ENCODE measurements at regions not wholly inside any gene's neighbourhood (a gene's known extent, or its start where the extent isn't known, plus 50 kb on each side); places are given as distances from the start of the nearest gene placed in this dataset.

- no peak overlapping the region for H3K4me3 ChIP-seq
- DNase-seq: no peak
- TF ChIP-seq, protein P1, sequence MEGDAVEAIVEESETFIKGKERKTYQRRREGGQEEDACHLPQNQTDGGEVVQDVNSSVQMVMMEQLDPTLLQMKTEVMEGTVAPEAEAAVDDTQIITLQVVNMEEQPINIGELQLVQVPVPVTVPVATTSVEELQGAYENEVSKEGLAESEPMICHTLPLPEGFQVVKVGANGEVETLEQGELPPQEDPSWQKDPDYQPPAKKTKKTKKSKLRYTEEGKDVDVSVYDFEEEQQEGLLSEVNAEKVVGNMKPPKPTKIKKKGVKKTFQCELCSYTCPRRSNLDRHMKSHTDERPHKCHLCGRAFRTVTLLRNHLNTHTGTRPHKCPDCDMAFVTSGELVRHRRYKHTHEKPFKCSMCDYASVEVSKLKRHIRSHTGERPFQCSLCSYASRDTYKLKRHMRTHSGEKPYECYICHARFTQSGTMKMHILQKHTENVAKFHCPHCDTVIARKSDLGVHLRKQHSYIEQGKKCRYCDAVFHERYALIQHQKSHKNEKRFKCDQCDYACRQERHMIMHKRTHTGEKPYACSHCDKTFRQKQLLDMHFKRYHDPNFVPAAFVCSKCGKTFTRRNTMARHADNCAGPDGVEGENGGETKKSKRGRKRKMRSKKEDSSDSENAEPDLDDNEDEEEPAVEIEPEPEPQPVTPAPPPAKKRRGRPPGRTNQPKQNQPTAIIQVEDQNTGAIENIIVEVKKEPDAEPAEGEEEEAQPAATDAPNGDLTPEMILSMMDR (IDR thresholded peaks at IDR 0.05): no peak
- TF ChIP-seq POLR2A (IDR thresholded peaks at IDR 0.05): no peak
- intact Hi-C loops (cut with DNase I): loop anchor here in 1 of 10 donors (5.0 kb wide), 1 partner anchor 666 kb away; no protein-coding TSS in a partner anchor
- H3K27me3 ChIP-seq: no peaks in the 10 kb centered on the region
- H3K27ac ChIP-seq: no peak overlapping the region
- no peak for ATAC-seq
- no peaks in the 10 kb centered on the region for H3K9me3 ChIP-seq
- no peaks in the 10 kb centered on the region for H3K36me3 ChIP-seq
- H3K4me1 ChIP-seq: peaks cover 0 to 20% (median 0%) of the 10 kb centered on the region in 12 donors
Measured at GRCh38 chr10:62491597-62491996, 117.4 kb downstream of the ZNF365 start.

- no peak for DNase-seq
- no peaks in the 10 kb centered on the region for H3K9me3 ChIP-seq
- 58 to 62% (median 59%) methylated on average over 5 of the region's 5 CpGs for WGBS, 4 donors
- ATAC-seq: peak in 3 of 4 donors; percentile 28 to 68 (median 43)
- no peaks in the 10 kb centered on the region for H3K36me3 ChIP-seq
- H3K4me3 ChIP-seq: no peak overlapping the region
- no peak for TF ChIP-seq POLR2A (IDR thresholded peaks at IDR 0.05)
- TF ChIP-seq, protein P1 (IDR thresholded peaks at IDR 0.05): peak; percentile 12 to 48 (median 36)
- intact Hi-C loops (cut with DNase I): loop anchor here in 1 of 10 donors (5.0 kb wide), 1 partner anchor 665 kb away; no protein-coding TSS in a partner anchor
- peaks cover 0 to 5% (median 0%) of the 10 kb centered on the region in 9 donors for H3K27me3 ChIP-seq
- H3K27ac ChIP-seq: peak overlapping the region in 2 of 12 donors; percentile 28 to 56
- peaks cover 0 to 20% (median 0%) of the 10 kb centered on the region in 12 donors for H3K4me1 ChIP-seq
Measured at GRCh38 chr10:62492012-62492869, 118.1 kb downstream of the ZNF365 start.

DNA sequence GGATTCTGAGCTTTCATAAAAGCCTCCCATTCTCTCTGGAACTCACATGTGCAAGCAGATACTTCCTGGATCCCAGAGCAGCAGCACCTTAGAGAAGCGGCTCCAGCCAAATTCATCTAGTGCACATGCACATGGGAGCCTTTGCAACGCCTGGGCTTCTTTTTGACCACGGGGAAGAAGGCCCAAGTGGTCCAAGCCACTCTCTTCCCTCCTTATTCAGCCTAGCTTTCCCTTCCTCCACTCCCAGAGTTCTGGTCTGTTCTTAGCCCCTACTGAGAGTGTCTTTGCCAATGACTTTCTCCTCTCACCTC is 118.7 kb downstream of the ZNF365 start:
- Histone ChIP-seq H3K4me1 (peaks cover 0 to 20% (median 0%) of the 10 kb centered on the region in 12 donors), H3K36me3 (no peaks in the 10 kb centered on the region), H3K4me3 (no peak overlapping the region), H3K27me3 (peaks cover 0 to 5% (median 0%) of the 10 kb centered on the region in 9 donors), H3K27ac (peak overlapping the region in 3 of 12 donors; percentile 22 to 56 (median 28)), H3K9me3 (no peaks in the 10 kb centered on the region)
- ATAC-seq (no peak), DNase-seq (peak in 1 of 5 donors; percentile 57)
- TF ChIP-seq, protein P1 (IDR thresholded peaks at IDR 0.05): no peak
- no peak for TF ChIP-seq POLR2A (IDR thresholded peaks at IDR 0.05)
- WGBS, 4 donors: 63 to 74% (median 68%) methylated on average over 3 of the region's 3 CpGs
- intact Hi-C loops (cut with DNase I): loop anchor here in 1 of 10 donors (5.0 kb wide), 1 partner anchor 664 kb away; no protein-coding TSS in a partner anchor

DNA sequence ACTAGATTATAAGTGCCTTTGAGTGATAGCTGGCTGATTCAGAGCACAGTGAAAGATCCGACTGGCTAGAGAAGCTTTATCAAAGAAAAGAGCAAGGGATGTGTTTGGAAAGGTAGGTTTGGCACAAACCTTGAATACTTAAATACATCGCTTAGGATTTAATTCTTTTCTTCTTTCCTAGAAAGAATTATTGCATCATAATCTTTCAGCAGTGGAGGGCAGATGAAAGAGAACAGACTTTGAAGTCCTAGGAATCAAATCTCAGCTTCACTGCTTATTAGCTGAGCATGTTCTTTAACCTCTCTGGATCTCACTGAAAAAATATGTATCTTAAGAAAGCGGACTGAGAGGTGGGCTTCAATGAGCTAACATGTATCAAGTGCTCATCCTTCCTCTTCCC is 122.8 kb downstream of the ZNF365 start:
- TF ChIP-seq, protein P1 (IDR thresholded peaks at IDR 0.05): no peak
- TF ChIP-seq POLR2A (IDR thresholded peaks at IDR 0.05): no peak
- Histone ChIP-seq H3K36me3 (no peaks in the 10 kb centered on the region), H3K27ac (no peak overlapping the region), H3K4me1 (peaks cover 0 to 16% (median 0%) of the 10 kb centered on the region in 12 donors), H3K4me3 (no peak overlapping the region), H3K9me3 (no peaks in the 10 kb centered on the region), H3K27me3 (peaks cover 0 to 5% (median 0%) of the 10 kb centered on the region in 9 donors)
- WGBS, 4 donors: 76 to 82% (median 79%) methylated on average over 3 of the region's 3 CpGs
- ATAC-seq (no peak), DNase-seq (no peak)
- intact Hi-C loops (cut with DNase I): no loop called here

Data from heart left ventricle (tissue), 16 donors.